GM18508 (cell line): ENCODE measurements at regions not wholly inside any gene's neighbourhood (a gene's known extent, or its start where the extent isn't known, plus 50 kb on each side); places are given as distances from the start of the nearest gene placed in this dataset.

Experiments
- ATAC-seq: cut with Tn5 transposase; IDR thresholded peaks from one replicate; pipeline ENCODE4 v1.9.1; 2021; ENCODE audit warnings: moderate number of reproducible peaks; ENCODE audit not compliant: insufficient read depth, unreplicated experiment

DNA sequence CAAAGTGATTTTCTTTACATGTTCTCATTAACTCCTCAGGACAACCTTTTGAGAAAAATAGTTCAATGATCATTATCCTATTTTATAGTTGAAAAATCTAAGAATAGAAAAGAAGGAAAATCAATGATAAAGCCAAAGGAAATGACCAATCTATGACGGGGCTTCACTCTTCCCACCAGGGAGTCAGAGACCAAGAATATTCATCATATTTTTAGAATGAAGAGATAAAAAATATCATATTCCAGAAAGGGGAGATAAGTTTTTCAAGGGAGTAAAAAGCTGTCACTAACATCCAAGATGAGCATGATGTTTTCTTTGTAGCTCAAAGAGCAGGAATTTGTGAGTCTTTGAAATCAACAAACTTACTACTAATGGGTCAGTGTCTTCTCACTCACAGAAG lies 71.5 kb upstream of the LPP start:
- no peak for ATAC-seq

DNA sequence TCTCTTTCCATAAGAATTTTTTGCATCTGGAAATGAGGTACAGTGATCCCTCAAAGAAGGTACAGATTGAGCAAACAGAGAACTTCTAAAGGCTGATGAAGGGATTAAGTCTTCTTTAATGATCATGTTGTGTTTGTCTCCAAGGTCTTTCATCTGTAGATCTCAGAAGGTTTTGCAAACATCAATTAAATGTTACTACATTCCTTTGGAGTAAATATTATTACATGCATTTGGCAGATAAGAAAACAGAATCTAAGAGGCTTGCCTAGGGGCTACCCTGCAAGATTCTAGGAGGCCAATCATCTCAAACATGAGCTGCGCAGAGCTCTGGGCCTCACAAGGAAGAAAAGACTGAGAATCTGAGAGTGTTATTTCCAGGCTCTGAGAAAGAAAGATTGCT lies 70.9 kb upstream of the LPP start:
- no peak for ATAC-seq

DNA sequence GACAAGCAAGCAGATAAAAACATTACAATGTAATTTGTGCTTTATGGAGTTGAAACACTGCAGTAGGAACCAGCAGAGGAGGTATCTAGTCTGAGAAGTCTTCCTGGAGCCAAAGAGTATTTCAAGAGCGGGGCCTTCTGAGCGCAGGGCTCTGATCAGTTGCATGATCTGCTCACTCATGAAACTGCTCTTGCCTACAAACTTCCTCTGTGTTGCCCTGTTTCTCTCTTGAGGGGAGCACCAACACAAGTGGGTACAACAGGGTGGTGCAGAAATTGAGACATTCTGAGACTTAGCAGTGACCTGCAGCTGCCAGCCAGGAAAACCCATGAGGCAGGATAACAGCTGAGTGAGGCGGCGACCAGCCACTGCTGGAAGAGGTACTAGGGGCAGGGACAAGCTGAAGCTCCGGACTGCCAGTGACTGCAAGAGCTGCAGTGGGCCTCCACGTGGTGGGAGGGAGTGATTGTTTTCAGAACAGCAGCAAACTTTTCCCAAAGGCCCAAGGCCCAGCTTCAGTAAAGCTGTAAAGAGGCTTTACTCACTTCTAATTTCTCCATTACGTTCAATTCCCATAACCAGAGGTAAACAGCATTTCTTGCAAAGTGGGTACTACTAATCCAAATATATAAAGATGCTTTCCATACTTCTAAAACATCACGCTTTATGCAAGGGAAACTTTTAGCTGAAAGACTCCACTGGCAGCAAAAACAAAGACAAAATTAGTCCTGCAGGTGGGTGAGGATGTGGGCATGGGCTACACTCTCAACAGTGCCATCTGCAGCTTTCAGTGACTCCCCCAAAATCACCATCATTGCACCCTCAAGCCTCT lies 69.0 kb upstream of the LPP start:
- ATAC-seq = no peak

DNA sequence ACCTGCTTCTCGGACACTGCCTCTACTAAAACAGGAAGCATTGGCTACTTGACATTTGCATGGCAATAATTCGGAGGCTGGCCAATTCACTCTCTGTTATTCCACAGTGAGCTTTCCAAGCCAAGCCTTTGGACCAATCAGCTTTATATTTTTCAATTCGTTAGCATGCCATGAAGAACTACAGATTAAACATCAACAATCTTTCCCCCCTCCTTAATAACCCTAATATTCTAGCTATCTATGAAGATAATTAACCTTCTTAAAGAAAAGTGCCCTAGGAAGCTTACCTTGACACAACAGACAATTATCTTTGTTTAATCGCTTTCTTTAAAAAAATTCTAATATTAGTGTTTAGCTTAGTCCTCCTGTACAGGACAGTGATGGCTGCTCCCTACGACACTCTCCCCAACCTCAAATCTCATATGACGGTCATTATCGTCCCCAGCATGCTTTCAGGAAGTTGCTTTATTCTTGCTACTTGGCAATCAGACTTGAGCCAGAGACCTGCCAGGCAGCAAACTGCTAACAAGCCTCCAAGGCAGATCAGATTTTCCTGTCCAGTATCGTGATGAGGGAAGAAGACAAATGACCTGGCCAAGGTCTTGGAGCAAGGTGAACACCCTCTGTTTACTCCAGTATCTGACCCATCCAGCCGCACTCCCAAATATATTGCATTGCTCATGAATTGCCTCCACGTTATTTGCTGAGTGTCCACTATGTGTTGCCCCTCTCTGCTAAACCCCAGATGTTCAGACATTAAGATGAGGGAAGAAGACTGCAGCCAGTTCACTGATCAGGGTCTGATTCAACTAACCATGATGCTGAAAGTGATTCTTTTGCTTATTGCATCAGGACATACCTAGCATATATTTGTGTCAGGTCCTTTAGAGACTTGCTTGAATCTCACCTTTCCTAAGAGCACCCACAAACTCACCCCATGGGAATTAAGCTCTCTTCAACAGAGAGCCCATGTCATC lies 68.1 kb upstream of the LPP start:
- no peak for ATAC-seq

DNA sequence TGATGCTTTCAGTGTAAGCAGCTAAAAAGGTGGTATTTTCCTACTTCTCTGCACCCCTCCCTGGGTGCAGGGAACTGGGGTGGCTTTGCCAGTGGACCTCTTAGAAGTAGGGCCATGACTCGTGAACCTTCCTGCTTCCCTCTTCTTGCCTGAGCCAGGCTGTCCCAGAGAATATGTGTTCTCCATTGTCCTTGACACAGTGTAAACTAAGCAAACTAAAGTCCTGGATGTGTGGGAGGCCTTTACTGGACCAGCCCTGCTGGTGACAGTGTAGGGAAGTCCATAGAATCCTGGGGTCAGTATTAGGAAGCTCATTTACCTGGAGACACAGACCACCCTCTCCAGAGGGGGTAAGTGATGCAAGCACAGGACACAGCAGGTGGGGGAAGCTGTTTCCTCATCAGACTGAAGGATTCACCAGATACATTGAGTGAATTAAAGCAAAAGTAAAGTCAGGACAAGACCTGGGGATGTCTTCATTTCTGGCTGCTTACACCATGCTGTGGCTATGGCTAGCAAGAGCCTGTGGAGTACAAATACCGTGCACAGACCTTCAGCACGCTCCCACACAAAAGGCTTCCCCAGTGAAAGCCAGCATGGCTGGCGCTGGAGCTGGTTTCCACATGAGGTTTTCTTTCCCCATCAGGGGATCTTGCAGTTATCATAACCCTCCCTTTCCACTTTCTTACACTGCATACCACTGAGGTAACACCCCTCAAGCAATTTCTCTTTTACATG lies 64.8 kb upstream of the LPP start:
- ATAC-seq = no peak

DNA sequence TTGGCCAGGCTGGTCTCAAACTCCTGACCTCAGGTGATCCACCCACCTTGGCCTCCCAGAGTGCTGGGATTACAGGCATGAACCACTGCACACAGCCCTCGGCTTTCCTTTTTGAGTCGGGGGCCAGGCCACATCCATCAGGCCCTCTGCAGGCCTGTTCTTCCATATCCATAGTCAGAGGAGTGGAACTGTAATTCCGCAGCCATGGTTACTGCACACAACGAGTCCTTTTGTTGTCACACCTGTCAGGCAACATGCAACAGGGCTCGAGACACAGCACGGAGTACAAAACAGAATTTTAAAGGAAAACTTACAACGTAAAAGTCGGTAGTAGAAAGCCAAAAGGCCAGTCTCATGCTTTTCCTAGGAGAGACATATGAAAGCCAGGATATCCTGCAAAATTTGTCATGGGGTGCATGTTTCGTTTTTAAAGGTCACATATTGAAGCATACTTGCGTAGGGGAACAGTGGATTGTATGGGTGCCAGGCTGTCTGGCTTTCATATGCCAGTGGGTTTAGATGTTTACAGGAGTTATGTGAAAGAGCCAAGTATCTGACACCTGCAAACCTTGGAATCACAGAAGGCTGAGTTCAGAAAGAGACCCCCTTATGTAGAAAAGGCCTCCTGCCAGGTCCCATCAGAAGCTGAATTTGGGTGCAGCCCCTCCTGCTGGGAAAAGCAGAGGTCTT lies 63.2 kb upstream of the LPP start:
- no peak for ATAC-seq

DNA sequence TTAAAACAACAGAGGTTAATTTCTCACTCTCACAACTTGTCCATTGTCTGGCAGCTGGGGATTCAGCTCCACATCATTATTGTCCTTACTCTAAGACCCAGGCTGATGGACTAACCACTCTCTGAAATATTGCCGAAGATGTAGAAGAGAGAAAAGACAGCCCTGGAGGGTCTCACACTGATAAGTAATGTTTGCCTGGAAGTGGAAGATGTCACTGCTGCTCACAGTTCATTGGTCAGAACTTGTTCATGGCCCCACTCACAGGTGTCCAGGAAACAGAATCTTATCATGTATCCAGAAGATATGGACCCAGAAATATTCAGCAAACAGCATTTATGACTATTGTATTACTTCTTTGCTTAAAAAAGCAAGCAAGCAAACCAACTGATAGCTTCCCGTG lies 62.2 kb upstream of the LPP start:
- ATAC-seq = no peak

DNA sequence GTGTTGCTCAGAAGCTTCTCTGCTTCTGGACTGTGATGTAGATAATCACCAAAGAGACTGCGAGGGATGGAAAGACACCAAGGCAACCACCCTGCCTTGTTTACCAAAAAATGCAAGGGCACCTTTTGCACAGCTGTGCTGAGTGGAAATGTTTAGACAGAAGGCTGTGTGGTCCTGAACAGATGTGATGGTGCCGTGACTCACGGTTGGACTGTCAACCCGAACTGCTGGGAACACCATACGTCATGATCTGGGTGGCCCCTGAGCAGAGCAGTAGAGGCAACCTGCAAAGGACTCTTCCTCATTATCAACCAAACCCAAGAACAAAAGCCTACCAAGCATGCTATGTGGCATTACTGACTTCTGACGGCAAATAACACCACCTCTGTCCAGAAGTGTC lies 61.3 kb upstream of the LPP start:
- no peak for ATAC-seq

DNA sequence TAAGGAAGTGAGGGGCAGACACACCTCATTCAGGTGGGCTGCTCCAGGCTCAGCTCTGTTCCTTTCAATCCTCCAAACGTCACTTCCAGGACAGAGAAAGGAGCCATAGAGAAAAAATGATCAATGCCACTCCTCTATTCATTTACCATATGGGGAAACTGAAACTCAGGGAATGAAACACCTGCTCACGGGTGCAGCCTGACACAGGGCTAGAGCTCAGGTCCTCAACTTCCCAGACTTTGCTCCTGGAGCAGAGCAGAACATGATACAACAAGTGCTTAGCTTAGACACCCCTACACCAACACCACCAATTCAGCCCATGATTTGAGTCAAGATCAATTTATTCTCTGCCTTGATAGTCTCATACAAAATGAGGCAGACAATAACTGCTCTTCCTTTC lies 58.5 kb upstream of the LPP start:
- ATAC-seq = no peak

DNA sequence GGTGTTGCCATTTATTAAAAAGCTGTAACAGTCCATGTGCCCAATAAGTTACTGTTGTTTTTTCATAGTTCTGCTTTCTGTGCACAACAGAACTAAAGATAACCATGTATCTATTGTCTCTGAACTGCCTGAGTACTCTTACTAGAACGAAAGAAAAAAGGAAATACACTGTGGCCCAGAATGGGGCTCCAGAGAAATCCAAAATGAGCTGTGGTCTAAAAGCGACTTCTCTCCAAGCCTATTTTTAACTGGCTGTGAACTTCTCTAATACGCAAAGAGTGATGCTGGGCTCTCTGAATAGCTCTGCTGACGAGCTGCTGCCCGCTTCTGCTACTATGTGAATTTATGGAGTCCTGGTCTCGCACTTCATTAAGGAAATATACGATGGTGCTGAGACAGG lies 56.2 kb upstream of the LPP start:
- no peak for ATAC-seq

DNA sequence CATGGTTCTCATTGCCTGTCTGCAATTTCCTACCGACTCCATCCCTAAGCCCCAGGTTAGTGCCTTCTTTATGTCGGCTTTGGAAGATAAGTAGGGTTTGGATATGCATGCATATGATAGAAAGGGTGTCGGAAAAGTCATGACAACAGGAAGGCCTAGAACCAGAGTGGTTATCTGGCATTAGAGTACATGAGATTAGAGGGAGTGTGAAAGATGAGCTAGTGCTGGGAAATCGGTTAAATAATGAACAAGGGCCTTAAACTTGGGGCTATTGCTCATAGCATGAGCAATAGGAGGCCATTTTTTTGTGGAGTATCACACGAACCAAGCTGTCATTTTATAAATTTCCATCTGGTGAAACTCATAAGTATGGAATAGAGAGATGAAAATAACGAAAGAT lies 54.0 kb upstream of the LPP start:
- no peak for ATAC-seq

DNA sequence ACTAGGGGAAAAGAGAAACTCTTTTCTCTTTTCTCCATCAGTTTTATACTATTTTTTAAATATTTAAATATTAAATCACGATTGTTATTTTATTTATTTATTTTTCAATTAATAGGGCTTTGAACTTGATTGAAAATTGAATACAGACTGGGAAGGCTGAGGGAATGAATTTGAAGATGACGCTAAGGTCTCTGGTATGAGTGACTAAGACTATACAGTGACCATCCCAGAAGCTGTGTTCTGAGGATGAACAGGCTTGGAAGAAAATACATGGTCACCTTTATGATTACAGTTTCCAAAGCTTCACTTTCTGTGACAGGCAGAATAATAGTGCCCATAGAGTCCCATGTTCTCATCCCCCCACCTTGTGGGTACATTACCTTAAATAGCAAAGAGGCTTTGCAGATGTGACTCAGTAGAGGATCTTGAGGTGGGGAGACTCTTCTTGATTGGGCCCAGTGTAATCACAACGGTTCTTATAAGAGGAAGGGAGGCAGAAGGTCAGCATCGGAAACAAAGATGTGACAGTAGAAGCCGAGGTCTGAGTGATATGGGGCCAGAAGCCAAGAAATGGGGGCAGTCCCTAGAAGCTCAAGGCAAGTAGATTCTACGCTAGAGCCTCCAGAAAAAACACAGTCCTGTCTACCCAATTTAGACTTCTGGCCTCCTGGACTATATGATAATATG lies 51.0 kb upstream of the LPP start:
- ATAC-seq = no peak

DNA sequence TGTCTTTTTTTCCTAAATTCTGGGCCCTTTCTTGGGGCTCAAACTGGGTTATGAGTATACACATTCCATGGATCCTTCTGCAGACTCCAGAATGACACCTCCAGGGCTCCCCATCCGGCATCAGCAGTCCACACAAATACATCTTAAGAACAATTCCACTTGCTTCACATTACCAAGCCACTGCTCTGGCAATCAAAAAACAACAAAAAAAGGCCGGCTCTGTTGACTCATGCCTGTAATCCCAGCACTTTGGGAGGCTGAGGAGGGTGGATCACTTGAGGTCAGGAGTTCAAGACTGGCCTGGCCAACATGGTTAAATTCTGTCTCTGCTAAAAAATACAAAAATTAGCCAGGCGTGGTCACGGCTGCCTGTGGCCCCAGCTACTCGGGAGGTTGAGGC lies 49.9 kb upstream of the LPP start:
- ATAC-seq = no peak
